GM13976 (cell line): ENCODE measurements at regions not wholly inside any gene's neighbourhood (a gene's known extent, or its start where the extent isn't known, plus 50 kb on each side); places are given as distances from the start of the nearest gene placed in this dataset.

Source experiments
- DNase-seq: peaks from one replicate; pipeline ENCODE4 v3.0.0; 2012; ENCODE audit warnings: low spot score
- in situ Hi-C: fragments of 300-500 bp; cut with MboI; formaldehyde crosslinking; loops from one replicate; pipeline ENCODE4 v1.12.0; 2022; ENCODE audit warnings: low sequenced_read_pairs, mixed read lengths, inconsistent platforms; ENCODE audit not compliant: unreplicated experiment
- TF ChIP-seq, protein P1 (sequence below): IDR thresholded peaks from 2 replicates; pipeline ENCODE4 v1.5.1; 2012; ENCODE audit warnings: borderline replicate concordance, mild to moderate bottlenecking; ENCODE audit not compliant: insufficient read depth; ENCODE audit errors: extremely low read depth, missing control alignments, control extremely low read depth

DNA sequence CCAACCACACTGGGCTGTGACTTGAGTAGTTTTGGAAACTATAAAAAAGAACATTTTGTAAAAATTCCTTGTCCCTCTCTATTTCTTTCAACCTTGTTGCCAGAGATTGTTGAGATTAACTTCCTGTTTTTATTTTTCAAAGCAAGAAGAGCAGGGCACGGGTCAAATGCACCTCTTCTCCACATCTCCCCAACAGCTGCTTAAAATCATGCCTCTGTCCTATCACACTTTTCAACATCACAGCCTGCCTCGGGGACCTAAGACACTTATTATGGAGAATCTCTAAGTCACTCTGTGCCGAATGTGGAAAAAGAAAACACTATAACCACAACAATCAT lies 280.3 kb upstream of the TNC start:
- DNase-seq: no peak
- in situ Hi-C loops: no loop called here
- TF ChIP-seq, protein P1, sequence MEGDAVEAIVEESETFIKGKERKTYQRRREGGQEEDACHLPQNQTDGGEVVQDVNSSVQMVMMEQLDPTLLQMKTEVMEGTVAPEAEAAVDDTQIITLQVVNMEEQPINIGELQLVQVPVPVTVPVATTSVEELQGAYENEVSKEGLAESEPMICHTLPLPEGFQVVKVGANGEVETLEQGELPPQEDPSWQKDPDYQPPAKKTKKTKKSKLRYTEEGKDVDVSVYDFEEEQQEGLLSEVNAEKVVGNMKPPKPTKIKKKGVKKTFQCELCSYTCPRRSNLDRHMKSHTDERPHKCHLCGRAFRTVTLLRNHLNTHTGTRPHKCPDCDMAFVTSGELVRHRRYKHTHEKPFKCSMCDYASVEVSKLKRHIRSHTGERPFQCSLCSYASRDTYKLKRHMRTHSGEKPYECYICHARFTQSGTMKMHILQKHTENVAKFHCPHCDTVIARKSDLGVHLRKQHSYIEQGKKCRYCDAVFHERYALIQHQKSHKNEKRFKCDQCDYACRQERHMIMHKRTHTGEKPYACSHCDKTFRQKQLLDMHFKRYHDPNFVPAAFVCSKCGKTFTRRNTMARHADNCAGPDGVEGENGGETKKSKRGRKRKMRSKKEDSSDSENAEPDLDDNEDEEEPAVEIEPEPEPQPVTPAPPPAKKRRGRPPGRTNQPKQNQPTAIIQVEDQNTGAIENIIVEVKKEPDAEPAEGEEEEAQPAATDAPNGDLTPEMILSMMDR: no peak

GRCh38 chr9:115398996-115399395 lies 281.0 kb upstream of the TNC start:
- DNase-seq: no peak
- in situ Hi-C loops: no loop called here
- TF ChIP-seq, protein P1: no peak

DNA sequence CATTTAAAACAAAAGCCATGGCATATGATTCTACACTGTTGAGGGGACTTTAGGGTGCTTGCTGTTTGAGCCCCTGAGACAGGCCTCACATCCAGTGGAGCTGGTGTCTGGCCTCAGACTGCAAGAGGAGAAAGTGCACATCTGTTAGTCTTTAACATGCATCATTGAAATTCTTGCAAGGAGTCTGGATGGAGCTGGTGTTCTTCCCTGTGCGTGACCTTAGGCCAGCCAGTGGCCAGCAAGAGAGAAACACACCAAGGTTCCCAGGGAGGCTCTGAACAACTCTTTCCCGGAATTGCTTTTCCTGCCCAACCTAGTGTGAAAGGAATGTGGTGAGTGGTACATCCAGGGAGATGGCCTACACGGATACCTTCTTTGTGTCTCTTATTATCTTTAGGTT lies 282.8 kb upstream of the TNC start:
- DNase-seq: no peak
- in situ Hi-C loops: no loop called here
- TF ChIP-seq, protein P1: no peak

DNA sequence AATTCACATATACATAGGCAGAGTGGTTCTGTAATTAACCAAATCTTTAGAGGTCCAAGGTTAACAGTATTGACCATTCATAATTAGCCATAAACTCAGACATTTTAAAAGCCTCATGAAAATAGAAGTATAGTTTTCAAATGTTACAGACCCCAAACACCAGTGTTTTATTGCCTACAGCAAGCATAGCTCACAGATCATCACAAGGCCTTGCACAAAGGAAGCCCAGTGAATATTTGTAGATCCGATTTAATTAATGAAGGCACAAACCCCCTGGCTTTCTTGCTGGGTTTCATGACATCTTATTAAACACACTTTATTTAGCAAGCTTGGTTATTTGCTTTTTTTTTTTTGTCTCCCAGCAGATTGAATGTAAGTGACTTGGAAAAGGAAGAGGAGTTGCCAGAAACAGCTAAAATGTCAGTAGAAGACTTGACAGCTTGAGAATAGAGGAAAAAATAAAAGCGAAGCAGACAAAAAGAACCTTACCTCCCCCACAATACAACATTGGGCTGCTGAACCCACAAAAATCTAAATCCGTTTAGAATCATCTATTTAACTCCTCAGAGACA lies 283.9 kb upstream of the TNC start:
- TF ChIP-seq, protein P1: no peak
- DNase-seq: no peak
- in situ Hi-C loops: no loop called here

GRCh38 chr9:115403753-115404152 lies 285.8 kb upstream of the TNC start:
- in situ Hi-C loops: no loop called here
- DNase-seq: no peak
- TF ChIP-seq, protein P1: no peak

GRCh38 chr9:115404311-115404710 lies 286.4 kb upstream of the TNC start:
- in situ Hi-C loops: no loop called here
- TF ChIP-seq, protein P1: no peak
- no peak for DNase-seq

DNA sequence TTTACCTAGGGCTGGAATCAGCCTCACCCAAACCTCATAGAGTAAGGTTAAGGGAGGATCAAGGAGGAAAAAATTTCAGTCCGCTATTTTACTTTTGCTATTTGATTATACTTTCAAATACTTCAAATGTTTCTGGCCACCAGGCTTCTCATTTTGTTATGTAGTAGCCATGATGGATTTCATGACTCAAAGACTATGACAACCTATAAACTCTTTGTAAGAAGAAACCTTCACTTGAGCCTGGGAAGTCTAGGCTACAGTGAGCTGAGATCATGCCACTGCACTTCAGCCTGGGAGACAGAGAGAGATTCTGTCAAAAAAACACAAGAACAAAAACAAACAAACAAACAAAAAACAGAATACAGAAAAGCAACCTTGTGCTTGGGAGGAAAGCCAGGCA lies 293.6 kb upstream of the TNC start:
- no peak for DNase-seq
- TF ChIP-seq, protein P1: no peak
- in situ Hi-C loops: no loop called here
